ENCODE measurements at regions not wholly inside any gene's neighbourhood (a gene's known extent, or its start where the extent isn't known, plus 50 kb on each side); places are given as distances from the start of the nearest gene placed in this dataset.

- ChIA-PET POLR2A (interaction anchor here (0.6 kb wide), 1 partner anchor 293 kb away, joined by 3 read pairs; no protein-coding TSS in a partner anchor), CTCF (interaction anchor here (0.6 to 1.0 kb wide), 3 partner anchors 9 to 959 kb away, joined by 3 read pairs; no protein-coding TSS in a partner anchor)
- H3K9me1 ChIP-seq (replicated peaks; ENCODE audit: control insufficient read depth, extremely low read depth, insufficient read depth, low read length), result no peaks in the 10 kb centered on the region
- H3K27me3 ChIP-seq (ENCODE audit: control insufficient read depth in 2 of 2, insufficient read depth in 2 of 2, low read length in 2 of 2), result no peaks in the 10 kb centered on the region
- H3K9me3 ChIP-seq (replicated peaks; ENCODE audit: control insufficient read depth, insufficient read depth, low read length), result no peaks in the 10 kb centered on the region
- no TSS peak for BruUV-seq (replicated peaks)
- H3K9ac ChIP-seq (replicated peaks; ENCODE audit: extremely low read depth, insufficient read depth, low read length), result no peak overlapping the region
- TF ChIP-seq MAX (IDR thresholded peaks at IDR 0.05; ENCODE audit: insufficient read depth, insufficient read length) (no peak), POLR2AphosphoS5 (IDR thresholded peaks at IDR 0.05; ENCODE audit: insufficient read depth, low read depth, low read length) (no peak), MYC (IDR thresholded peaks at IDR 0.05; ENCODE audit: low read depth, low read length) (no peak), POLR2A (IDR thresholded peaks at IDR 0.05; ENCODE audit: low read depth, low read length) (no peak), JUN (IDR thresholded peaks at IDR 0.05; ENCODE audit: borderline replicate concordance, insufficient read depth, insufficient read length, low read depth) (no peak), GATA2 (IDR thresholded peaks at IDR 0.05; ENCODE audit: insufficient read depth, insufficient read length, low read depth, low read length) (no peak), CTCF (IDR thresholded peaks at IDR 0.05; ENCODE audit: extremely low read depth in 1 of 2, insufficient read depth in 1 of 2, low read depth in 1 of 2, low read length in 2 of 2) (no peak), EZH2 (IDR thresholded peaks at IDR 0.05; ENCODE audit: borderline replicate concordance, low read depth, low read length, severe bottlenecking) (no peak)
- H3K4me2 ChIP-seq (ENCODE audit: insufficient read depth, low read length), result no peak overlapping the region
- dilution Hi-C loops (cut with MboI; ENCODE audit: extremely low pct_ligation_motif_present, low sequenced_read_pairs) (no loop called here), intact Hi-C loops (cut with micrococcal nuclease) (no loop called here)
- no peak overlapping the region for H3K4me3 ChIP-seq (replicated peaks in 1 of 3; ENCODE audit: insufficient read depth in 1 of 3, low read depth in 1 of 3, low read length in 3 of 3)
- FAIRE-seq (no peak), DNase-seq (ENCODE audit: low read depth, low spot score) (no peak)
- peak overlapping the region; percentile 8 for H2AFZ ChIP-seq (ENCODE audit: low read depth, low read length)
- H4K20me1 ChIP-seq (replicated peaks; ENCODE audit: control insufficient read depth, extremely low read depth, insufficient read depth, low read length), result no peaks in the 10 kb centered on the region
- H3K27ac ChIP-seq (ENCODE audit: insufficient read depth, low read depth, low read length), result no peak overlapping the region
- H3K4me1 ChIP-seq (ENCODE audit: control insufficient read depth, extremely low read depth, insufficient read depth, low read length), result peaks cover 24% of the 10 kb centered on the region
- no peaks in the 10 kb centered on the region for H3K79me2 ChIP-seq (ENCODE audit: control insufficient read depth, insufficient read depth, low read length)
- no peaks in the 10 kb centered on the region for H3K36me3 ChIP-seq (ENCODE audit: control insufficient read depth in 2 of 2, extremely low read depth in 1 of 2, insufficient read depth in 2 of 2, low read length in 2 of 2)
Measured at GRCh38 chr6:113362301-113363047, 494.7 kb upstream of the MARCKS start.

Data from endothelial cell of umbilical vein (primary cell).